ENCODE measurements at regions not wholly inside any gene's neighbourhood (a gene's known extent, or its start where the extent isn't known, plus 50 kb on each side); places are given as distances from the start of the nearest gene placed in this dataset.

- TF ChIP-seq BCL3 (IDR thresholded peaks at IDR 0.05; ENCODE audit: borderline replicate concordance, insufficient read depth, low read depth, low read length, poor library complexity, severe bottlenecking) (peak; percentile 75), ZNF622 (IDR thresholded peaks at IDR 0.05) (no peak), ZBTB11 (CRISPR knock-in tag; IDR thresholded peaks at IDR 0.05) (no peak), FOXM1 (IDR thresholded peaks at IDR 0.05; ENCODE audit: low read depth, low read length) (peak; percentile 94), HDAC6 (IDR thresholded peaks at IDR 0.05; ENCODE audit: unreplicated experiment) (no peak), SUZ12 (IDR thresholded peaks at IDR 0.05; ENCODE audit: unreplicated experiment) (no peak), SIN3A (IDR thresholded peaks at IDR 0.05; ENCODE audit: low read depth, low read length) (no peak), STAT3 (IDR thresholded peaks at IDR 0.05; ENCODE audit: low read depth, low read length) (no peak), JUND (IDR thresholded peaks at IDR 0.05; ENCODE audit: low read depth, low read length) (no peak), ATF2 (IDR thresholded peaks at IDR 0.05; ENCODE audit: low read length) (peak; percentile 92), HCFC1 (IDR thresholded peaks at IDR 0.05; ENCODE audit: low read length) (no peak), HSF1 (IDR thresholded peaks at IDR 0.05; ENCODE audit: low read depth, low read length) (no peak), TCF7 (IDR thresholded peaks at IDR 0.05; ENCODE audit: borderline replicate concordance) (peak; percentile 19; the same call in 1 of the 2 replicates), IKZF1 (conservative IDR thresholded peaks at IDR 0.05) (peak; percentile 37; the same call in 1 of the 2 replicates), ZBED1 (IDR thresholded peaks at IDR 0.05; ENCODE audit: borderline replicate concordance) (peak; percentile 81; the same call in 1 of the 2 replicates), RELA (IDR thresholded peaks at IDR 0.05; ENCODE audit: borderline replicate concordance, partially characterized antibody) (no peak), MTA2 (IDR thresholded peaks at IDR 0.05; ENCODE audit: low read depth) (0 out of 2 replicates have a peak, but pooled peaks have one; percentile 11), BCL11A (IDR thresholded peaks at IDR 0.05; ENCODE audit: low read depth, low read length) (peak; percentile 85), CREB1 (IDR thresholded peaks at IDR 0.05; ENCODE audit: low read depth) (peak; percentile 63), RCOR1 (conservative IDR thresholded peaks at IDR 0.05; ENCODE audit: low read depth, low read length) (no peak), NFXL1 (IDR thresholded peaks at IDR 0.05; ENCODE audit: borderline replicate concordance) (no peak), IRF4 (IDR thresholded peaks at IDR 0.05; ENCODE audit: low read depth, low read length) (peak; percentile 73; the same call in 1 of the 2 replicates), CHD2 (IDR thresholded peaks at IDR 0.05; ENCODE audit: borderline replicate concordance, low read depth, low read length) (0 out of 2 replicates have a peak, but pooled peaks have one; percentile 20), NR2C2 (IDR thresholded peaks at IDR 0.05; ENCODE audit: borderline replicate concordance, control insufficient read depth, insufficient read length, low read depth) (no peak)
These were observed 315.2 kb downstream of the GATA3 start (continued) for GRCh38 chr10:8369666-8370065.
